Lower leg skin (tissue), 4 donors: ENCODE measurements at regions not wholly inside any gene's neighbourhood (a gene's known extent, or its start where the extent isn't known, plus 50 kb on each side); places are given as distances from the start of the nearest gene placed in this dataset.

Source experiments
- DNase-seq, 2 donors: peaks; one replicate each; pipeline ENCODE4 v3.0.0-alpha.2; 2019; ENCODE audit warnings: low spot score in 2 of 2
- H3K4me3 ChIP-seq: fragments of 200-600 bp; sonication (generic); 2 replicates; pipeline ENCODE4 v1.5.1; 2017; ENCODE audit warnings: mild to moderate bottlenecking, low read depth; ENCODE audit not compliant: poor library complexity, severe bottlenecking
- CTCF ChIP-seq, 3 donors: fragments of 450-650 bp; IDR thresholded peaks; one replicate each; pipeline ENCODE4 v1.5.1; 2016; ENCODE audit warnings: antibody characterized with exemption in 3 of 3, mild to moderate bottlenecking in 3 of 3, moderate library complexity in 2 of 3
- POLR2A ChIP-seq, 2 donors: fragments of 450-650 bp; IDR thresholded peaks; one replicate each; pipeline ENCODE4 v1.6.1; 2016 to 2017; ENCODE audit warnings: antibody characterized with exemption in 2 of 2, mild to moderate bottlenecking in 1 of 2, moderate library complexity in 1 of 2
- WGBS, 2 donors: methylation state at CpG; one replicate each; pipeline ENCODE4 v1.1.5; 2018; 5-methylcytosine and 5-hydroxymethylcytosine counted together
- intact Hi-C: fragments of 100-400 bp; cut with DNase I; formaldehyde crosslinking; loops from one replicate; pipeline ENCODE4 v1.15.0; 2023; ENCODE audit warnings: low total_unique reads

- no peak for TF ChIP-seq CTCF (IDR thresholded peaks at IDR 0.05)
- no peak for TF ChIP-seq POLR2A (IDR thresholded peaks at IDR 0.05)
- intact Hi-C loops: no loop called here
- H3K4me3 ChIP-seq: no peak overlapping the region
- DNase-seq: no peak
These were observed 1582.3 kb downstream of the EFNA5 start for GRCh38 chr5:106088462-106088861.

- no peak for TF ChIP-seq POLR2A (IDR thresholded peaks at IDR 0.05)
- TF ChIP-seq CTCF (IDR thresholded peaks at IDR 0.05): no peak
- no peak overlapping the region for H3K4me3 ChIP-seq
- no peak for DNase-seq
- WGBS, 2 donors: 76 to 80% methylated on average over 2 of the region's 2 CpGs
- intact Hi-C loops: no loop called here
These were observed 1584.4 kb downstream of the EFNA5 start for GRCh38 chr5:106086352-106086751.

GRCh38 chr5:106085556-106085955, 1585.2 kb downstream of the EFNA5 start:
- WGBS, 2 donors: 69 to 81% methylated on average over 2 of the region's 2 CpGs
- no peak for DNase-seq
- intact Hi-C loops: no loop called here
- no peak for TF ChIP-seq CTCF (IDR thresholded peaks at IDR 0.05)
- TF ChIP-seq POLR2A (IDR thresholded peaks at IDR 0.05): no peak
- H3K4me3 ChIP-seq: no peak overlapping the region

GRCh38 chr5:106085136-106085535, 1585.6 kb downstream of the EFNA5 start:
- DNase-seq: no peak
- H3K4me3 ChIP-seq: no peak overlapping the region
- 0% methylated on average over 1 of the region's 1 CpG for WGBS, 2 donors
- no peak for TF ChIP-seq POLR2A (IDR thresholded peaks at IDR 0.05)
- TF ChIP-seq CTCF (IDR thresholded peaks at IDR 0.05): no peak
- intact Hi-C loops: no loop called here

- DNase-seq: no peak
- H3K4me3 ChIP-seq: no peak overlapping the region
- TF ChIP-seq CTCF (IDR thresholded peaks at IDR 0.05) (no peak), POLR2A (IDR thresholded peaks at IDR 0.05) (no peak)
- WGBS, 2 donors: 78 to 93% methylated on average over 1 of the region's 1 CpG
- intact Hi-C loops: no loop called here
These were observed 1590.2 kb downstream of the EFNA5 start for GRCh38 chr5:106080535-106080934.

GRCh38 chr5:106076655-106077054, 1594.1 kb downstream of the EFNA5 start:
- intact Hi-C loops: no loop called here
- H3K4me3 ChIP-seq: no peak overlapping the region
- no peak for TF ChIP-seq CTCF (IDR thresholded peaks at IDR 0.05)
- no peak for TF ChIP-seq POLR2A (IDR thresholded peaks at IDR 0.05)
- 82 to 88% methylated on average over 4 of the region's 4 CpGs for WGBS, 2 donors
- DNase-seq: no peak
